NB4 (cell line): ENCODE measurements at regions not wholly inside any gene's neighbourhood (a gene's known extent, or its start where the extent isn't known, plus 50 kb on each side); places are given as distances from the start of the nearest gene placed in this dataset.

Experiments
- DNase-seq: peaks from one replicate; pipeline ENCODE4 v3.0.0; 2010; ENCODE audit warnings: low read depth
- H3K4me3 ChIP-seq: one replicate; pipeline ENCODE4 v1.5.1; 2011; ENCODE audit warnings: mild to moderate bottlenecking, low read depth, low read length, moderate library complexity
- CTCF ChIP-seq: IDR thresholded peaks from one replicate; pipeline ENCODE4 v1.5.1; 2012; ENCODE audit warnings: low read depth, low read length
- MAX ChIP-seq: IDR thresholded peaks from 2 replicates; pipeline ENCODE4 v1.6.1; 2011; ENCODE audit warnings: low read depth, low read length
- MYC ChIP-seq: IDR thresholded peaks from 2 replicates; pipeline ENCODE4 v1.6.1; 2011; ENCODE audit warnings: low read depth, low read length
- POLR2A ChIP-seq: IDR thresholded peaks from 2 replicates; pipeline ENCODE4 v1.6.1; 2011; ENCODE audit warnings: mild to moderate bottlenecking; ENCODE audit not compliant: insufficient read length; ENCODE audit errors: extremely low read depth

GRCh38 chr16:85502357-85502756 lies 110.8 kb upstream of the GSE1 start:
- no peak overlapping the region for H3K4me3 ChIP-seq
- no peak for DNase-seq
- TF ChIP-seq MAX (no peak), CTCF (no peak), POLR2A (no peak), MYC (no peak)

- no peak for DNase-seq
- no peak for TF ChIP-seq MYC
- no peak for TF ChIP-seq CTCF
- no peak for TF ChIP-seq POLR2A
- TF ChIP-seq MAX = no peak
- H3K4me3 ChIP-seq = no peak overlapping the region
Observed at GRCh38 chr16:85503679-85504231, 109.4 kb upstream of the GSE1 start.

GRCh38 chr16:85504242-85504641 lies 108.9 kb upstream of the GSE1 start:
- TF ChIP-seq POLR2A (no peak), MYC (no peak), MAX (no peak), CTCF (no peak)
- H3K4me3 ChIP-seq = no peak overlapping the region
- DNase-seq = no peak

- DNase-seq = no peak
- TF ChIP-seq POLR2A (no peak), CTCF (no peak), MYC (no peak), MAX (no peak)
- no peak overlapping the region for H3K4me3 ChIP-seq
Observed at GRCh38 chr16:85505794-85506634, 107.1 kb upstream of the GSE1 start.

GRCh38 chr16:85506635-85506911 lies 106.5 kb upstream of the GSE1 start:
- no peak for DNase-seq
- H3K4me3 ChIP-seq = no peak overlapping the region
- TF ChIP-seq MYC = no peak
- no peak for TF ChIP-seq POLR2A
- TF ChIP-seq MAX = no peak
- TF ChIP-seq CTCF = no peak
